ENCODE measurements at regions not wholly inside any gene's neighbourhood (a gene's known extent, or its start where the extent isn't known, plus 50 kb on each side); places are given as distances from the start of the nearest gene placed in this dataset.

DNA sequence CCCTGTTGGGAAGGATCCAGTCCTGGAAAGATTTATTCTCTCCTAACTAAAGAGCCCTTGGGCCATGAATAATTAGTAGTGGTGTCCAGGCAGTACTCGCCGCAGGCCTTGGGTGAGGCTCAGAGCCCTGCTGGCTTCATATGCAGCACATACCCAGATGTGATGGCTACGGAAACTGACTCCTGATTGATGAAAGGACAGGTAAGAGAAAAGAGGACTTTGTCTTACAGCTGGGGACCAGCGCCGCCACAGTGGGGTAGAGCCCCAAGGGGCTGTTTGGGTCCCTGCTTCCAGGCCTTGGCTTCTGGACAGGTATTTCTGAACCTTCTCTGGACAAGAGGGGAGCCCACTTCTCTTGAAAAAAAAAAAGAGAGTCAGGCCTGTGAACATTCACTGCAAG is 1680.8 kb downstream of the EFNB2 start:
- no peak for DNase-seq

GRCh38 chr13:104854007-104854406 is 1681.5 kb downstream of the EFNB2 start:
- DNase-seq: no peak

DNA sequence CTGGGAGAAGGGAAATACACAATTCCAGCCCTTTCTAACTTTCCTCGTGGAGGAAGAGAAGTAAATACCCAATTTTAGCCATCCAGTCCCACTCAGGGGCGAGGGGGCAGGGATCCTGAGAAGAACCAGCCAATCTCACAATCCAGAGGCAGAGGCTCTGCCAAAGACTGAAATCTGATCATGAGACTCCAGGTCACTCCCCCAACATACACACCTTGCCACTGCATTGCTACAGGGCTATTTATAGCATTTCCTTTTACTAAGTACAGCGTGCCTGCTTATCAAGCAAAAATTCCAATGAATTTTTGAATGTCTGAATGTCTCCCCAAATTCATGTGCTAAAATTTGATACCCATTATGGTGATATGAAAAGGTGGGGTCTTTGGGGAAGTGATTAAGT is 1687.5 kb downstream of the EFNB2 start:
- no peak for DNase-seq

GRCh38 chr13:104843401-104843800 is 1692.1 kb downstream of the EFNB2 start:
- no peak for DNase-seq

DNA sequence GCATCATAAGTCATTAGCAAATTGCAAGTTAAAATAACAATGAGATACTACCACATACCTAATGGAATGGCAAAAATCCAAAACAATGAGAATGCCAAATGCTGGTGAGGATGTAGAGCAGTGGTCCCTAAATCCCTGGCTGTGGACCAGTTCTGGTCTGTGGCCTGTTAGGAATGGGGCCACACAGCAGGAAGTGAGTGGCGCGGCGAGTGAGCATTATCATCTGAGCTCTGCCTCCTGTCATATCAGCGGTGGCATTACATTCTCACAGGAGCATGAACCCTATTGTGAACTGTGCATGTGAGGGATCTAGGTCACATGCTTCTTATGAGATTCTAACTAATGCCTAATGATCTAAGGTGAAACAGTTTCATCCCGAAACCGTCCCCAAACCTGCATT is 1694.4 kb downstream of the EFNB2 start:
- no peak for DNase-seq

DNA sequence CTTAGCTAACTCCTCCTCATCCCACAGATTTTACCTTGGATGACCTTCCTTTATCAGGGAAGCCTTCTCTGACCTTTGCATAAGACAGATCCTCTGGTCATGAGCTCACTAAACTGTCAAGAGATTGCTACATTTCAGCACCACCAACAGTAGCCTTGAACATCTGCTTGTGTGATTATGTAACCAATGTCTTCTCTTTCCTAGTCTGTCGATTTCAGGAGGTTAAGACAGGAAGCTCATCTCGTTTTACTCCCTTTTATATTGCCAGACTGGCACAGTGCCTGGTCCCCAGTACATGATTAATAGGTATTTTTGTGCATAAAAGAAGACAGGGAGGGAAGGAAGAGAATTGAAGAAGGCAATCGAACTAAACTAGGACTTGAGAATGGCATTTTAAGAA is 1697.7 kb downstream of the EFNB2 start:
- DNase-seq: no peak

- DNase-seq: no peak
Observed at GRCh38 chr13:104833221-104833620, 1702.2 kb downstream of the EFNB2 start.

GRCh38 chr13:104832231-104832630 is 1703.2 kb downstream of the EFNB2 start:
- DNase-seq: no peak

DNA sequence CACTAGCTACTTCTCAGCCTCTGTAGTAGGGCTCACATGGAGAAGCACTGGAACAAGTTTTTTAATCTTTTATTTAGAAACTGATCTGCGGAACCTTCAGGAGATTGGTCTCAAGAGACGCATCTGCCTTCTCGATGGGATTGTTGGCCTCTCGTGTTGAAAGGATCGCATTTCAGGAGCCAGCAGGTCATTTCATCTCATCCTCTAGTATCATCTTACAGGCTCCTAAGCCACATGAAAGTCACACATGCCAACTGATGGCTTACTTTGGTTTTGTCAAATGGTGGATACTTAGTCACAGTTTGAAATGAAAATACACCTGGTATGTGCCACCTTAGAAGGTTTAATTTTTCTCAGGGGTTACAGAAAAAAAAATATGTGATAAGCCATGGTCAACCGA is 1703.6 kb downstream of the EFNB2 start:
- no peak for DNase-seq

DNA sequence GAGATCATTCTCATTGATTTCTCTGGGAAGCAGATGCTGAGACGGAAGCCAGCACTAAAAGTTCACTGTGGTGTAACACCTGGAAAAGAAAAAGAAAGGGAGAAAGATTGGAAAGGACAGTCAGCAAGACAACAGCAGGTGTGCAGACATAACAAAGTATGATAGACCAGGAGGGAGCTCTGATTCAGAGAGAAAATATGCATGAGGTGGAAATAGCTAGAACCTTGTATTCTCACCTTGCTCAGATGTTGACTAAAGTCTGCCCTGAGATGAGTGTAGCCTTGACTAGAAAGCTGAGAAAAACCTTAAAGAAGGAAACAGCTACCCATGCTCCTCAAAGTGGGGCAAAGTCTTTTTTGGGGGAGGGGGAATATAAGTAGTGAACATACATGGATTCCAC is 1711.8 kb downstream of the EFNB2 start:
- DNase-seq: no peak

GRCh38 chr13:104823071-104823470 is 1712.4 kb downstream of the EFNB2 start:
- no peak for DNase-seq

GRCh38 chr13:104817271-104817670 is 1718.2 kb downstream of the EFNB2 start:
- DNase-seq: no peak

DNA sequence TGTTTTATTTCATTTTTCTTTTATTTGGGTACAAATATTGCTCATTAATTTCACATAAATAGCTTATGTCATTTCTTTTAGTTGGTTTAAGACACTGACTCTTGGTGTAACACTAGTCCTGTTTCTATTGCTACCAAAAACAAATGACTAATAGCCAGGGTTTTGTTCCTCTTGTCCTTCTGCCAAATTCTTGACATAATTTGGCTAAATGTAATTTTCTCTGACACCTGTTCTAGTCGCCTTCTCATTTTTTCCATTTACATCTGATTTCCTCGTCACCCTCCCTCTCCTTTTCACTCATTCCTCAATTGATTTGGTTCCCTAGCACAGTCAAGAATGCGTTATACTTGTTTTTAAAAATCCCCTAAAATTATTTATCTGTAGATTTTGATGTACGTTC is 1718.7 kb downstream of the EFNB2 start:
- DNase-seq: no peak

DNA sequence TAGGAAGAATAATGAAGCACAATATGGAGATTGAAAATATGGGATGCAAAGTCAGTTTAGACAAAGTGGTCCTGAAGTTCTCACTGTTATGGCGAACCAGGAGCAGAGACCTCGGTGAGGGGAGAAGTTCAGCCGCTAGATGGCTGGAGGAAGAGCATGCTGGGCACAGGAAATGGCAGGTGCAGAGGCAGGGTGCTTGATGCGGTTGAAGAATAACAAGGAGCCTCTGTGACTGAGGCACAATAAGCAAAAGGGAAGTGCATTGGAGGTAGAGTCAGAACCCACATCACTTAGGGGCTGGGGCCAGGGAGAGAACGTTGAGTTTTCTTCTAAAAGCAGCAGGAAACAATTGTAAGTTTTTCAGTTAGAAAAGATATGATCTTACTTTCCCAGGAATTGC is 1725.2 kb downstream of the EFNB2 start:
- DNase-seq: no peak

DNA sequence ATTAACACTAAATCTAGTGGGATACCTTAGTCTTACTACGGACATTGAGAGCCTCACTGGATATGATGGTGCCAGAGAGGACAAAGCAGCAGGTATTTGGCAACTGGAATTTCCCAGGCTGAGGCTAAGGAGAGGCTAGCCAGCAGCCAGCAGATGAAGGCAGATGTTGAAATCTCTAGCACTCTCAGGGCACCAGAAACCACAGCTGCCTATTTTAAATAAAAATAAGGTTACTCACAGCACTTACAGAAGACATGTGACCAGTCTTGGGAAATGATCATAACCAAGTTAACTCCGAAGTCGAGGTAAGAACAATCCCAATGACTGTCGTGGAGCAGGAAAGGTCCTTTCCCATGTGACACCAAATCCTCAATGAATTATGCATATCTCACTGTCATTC is 1726.0 kb downstream of the EFNB2 start:
- DNase-seq: no peak

GRCh38 chr13:104805346-104805745 is 1730.1 kb downstream of the EFNB2 start:
- no peak for DNase-seq

GRCh38 chr13:104799152-104799551 is 1732.9 kb upstream of the SLC10A2 start:
- DNase-seq: no peak

GRCh38 chr13:104798486-104798885 is 1732.3 kb upstream of the SLC10A2 start:
- DNase-seq: no peak

DNA sequence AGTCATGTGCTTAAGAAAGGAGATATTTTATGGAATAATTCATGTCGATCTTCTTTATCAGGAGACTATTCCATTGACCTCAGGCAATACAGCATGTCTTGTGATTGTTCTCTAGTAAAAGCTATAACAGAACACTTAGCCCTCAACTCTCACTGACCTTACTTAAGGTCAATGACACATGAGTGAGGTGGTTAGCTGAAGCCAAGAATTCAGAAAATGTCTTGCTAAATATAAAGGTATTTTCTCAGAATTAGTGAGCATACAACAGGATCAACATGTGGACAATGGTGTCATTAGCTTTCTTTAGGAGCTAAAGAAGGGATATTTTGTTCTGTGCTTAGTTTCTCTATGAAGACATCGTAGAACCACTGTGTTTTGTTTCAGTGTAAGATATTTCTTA is 1730.4 kb upstream of the SLC10A2 start:
- no peak for DNase-seq

DNA sequence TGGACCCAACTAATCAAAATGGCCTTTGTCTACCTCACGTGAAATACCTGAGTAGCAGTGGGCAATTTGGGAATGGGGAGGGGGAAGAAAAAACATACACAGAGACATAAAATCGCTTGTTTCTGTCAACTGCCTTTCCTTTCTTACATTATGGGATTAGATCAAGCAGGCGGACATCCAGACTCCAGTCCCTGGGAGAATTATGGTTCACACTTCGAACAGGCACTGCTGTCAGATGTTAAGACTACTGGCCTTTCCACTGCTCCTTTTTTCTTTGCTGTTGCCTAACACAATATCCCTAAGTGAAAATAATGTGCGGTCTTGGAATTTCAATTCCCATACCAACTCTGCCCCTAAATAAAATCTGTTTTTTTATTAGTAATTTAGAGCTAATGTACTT is 1719.7 kb upstream of the SLC10A2 start:
- no peak for DNase-seq

DNA sequence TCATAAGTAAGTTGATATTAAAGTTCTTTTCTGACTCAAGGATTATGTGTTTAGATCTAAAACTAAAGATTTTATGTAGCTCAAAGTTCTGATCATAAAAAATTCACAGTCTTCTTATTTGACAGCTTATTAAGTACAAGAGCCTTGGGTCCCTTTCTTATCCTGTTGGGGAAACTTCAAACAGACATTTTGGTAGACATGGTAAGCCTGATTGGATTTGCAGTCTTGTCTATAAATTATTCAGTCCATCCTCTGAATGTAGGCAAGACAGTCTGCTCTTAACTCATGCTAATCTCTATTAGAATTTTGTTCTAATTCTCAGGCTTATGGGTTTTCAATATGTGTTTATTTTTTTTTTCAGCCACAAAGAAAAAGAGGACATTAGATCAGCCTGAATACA is 1718.7 kb upstream of the SLC10A2 start:
- DNase-seq: no peak

GRCh38 chr13:104782741-104783140 is 1716.5 kb upstream of the SLC10A2 start:
- no peak for DNase-seq

GRCh38 chr13:104779311-104779993 is 1713.2 kb upstream of the SLC10A2 start:
- no peak for DNase-seq

- peak; percentile 51 for DNase-seq
Observed at GRCh38 chr13:104773775-104774174, 1707.6 kb upstream of the SLC10A2 start.

- no peak for DNase-seq
Observed at GRCh38 chr13:104769545-104769944, 1703.3 kb upstream of the SLC10A2 start.

DNA sequence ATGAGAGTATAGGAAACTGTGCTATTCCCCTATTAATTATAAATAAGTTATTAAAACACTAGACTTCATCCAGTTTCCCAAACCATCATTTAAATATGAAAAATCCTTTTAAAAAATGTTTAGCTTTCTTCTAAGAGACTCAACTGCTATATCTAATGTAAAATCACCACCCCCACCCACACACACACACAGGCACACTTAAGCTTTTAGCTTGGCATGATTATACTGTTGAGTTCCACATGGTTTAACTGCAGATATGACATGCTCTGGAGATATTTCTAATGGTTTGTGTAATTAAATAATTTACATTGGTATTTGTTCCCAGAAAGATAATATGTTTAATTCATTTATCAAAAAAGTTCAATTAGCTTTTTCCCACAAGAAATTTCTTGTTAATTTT is 1700.1 kb upstream of the SLC10A2 start:
- no peak for DNase-seq

Data from NCI-H345 (cell line).